H1 (cell line): ENCODE measurements at regions not wholly inside any gene's neighbourhood (a gene's known extent, or its start where the extent isn't known, plus 50 kb on each side); places are given as distances from the start of the nearest gene placed in this dataset.

Source experiments
- CHD2 ChIP-seq: IDR thresholded peaks from 2 replicates; pipeline ENCODE4 v1.6.1; 2012; ENCODE audit warnings: low read length, improper control_type of control experiment
- GTF2F1 ChIP-seq: IDR thresholded peaks from 2 replicates; pipeline ENCODE4 v1.6.1; 2012; ENCODE audit warnings: low read depth, low read length, improper control_type of control experiment, borderline replicate concordance

- TF ChIP-seq CHD2 (no peak), GTF2F1 (no peak)
Measured at GRCh38 chr3:80734483-80734882, 966.7 kb upstream of the ROBO1 start (continued).
